ENCODE measurements at regions not wholly inside any gene's neighbourhood (a gene's known extent, or its start where the extent isn't known, plus 50 kb on each side); places are given as distances from the start of the nearest gene placed in this dataset.

DNA sequence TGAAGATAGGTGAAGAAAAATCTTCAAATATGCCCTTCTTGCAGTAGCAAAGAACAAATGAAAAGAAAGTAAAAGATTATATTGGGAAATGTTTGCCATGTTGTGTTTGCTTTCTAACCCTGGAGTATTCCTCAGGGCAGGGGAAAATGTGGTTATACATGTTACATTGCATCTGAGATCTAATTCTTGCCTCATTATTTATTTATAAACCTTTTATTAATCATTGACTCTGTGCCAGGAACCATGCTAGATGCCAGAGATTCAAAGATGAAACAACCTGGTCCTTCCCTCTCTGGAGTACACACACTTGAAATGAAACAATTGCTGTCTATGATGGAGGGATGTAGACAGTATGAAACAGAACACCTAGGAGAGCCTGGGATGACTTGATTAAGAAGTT lies 128.1 kb upstream of the HMGA2 start:
- TF ChIP-seq CTCF (conservative IDR thresholded peaks at IDR 0.05) = no peak
- H3K27ac ChIP-seq = peak overlapping the region; percentile 33; the same call in 1 of the 2 replicates

DNA sequence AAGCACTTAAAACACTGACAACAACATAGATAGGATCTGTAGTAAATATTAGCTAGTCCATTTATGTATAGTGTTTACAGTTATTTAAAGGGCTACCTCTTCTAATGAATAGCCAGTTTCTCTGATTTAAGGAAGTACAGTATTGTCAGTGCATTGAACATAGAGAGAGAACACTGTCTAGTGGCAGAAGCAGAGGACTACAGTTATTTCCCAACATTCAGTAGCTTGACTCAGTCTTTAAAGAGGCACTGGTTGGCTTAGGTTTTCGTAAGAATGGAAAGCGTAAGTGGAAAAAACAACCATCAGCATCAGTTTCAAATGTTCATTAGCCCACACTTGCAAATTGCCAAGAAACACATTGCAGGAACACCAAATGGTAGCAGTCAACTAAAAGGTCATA lies 125.0 kb upstream of the HMGA2 start:
- no peak overlapping the region for H3K27ac ChIP-seq
- TF ChIP-seq CTCF (conservative IDR thresholded peaks at IDR 0.05) = peak; percentile 75

- TF ChIP-seq CTCF (conservative IDR thresholded peaks at IDR 0.05) = no peak
- H3K27ac ChIP-seq = no peak overlapping the region
Measured at GRCh38 chr12:65703176-65703575, 121.1 kb upstream of the HMGA2 start.

DNA sequence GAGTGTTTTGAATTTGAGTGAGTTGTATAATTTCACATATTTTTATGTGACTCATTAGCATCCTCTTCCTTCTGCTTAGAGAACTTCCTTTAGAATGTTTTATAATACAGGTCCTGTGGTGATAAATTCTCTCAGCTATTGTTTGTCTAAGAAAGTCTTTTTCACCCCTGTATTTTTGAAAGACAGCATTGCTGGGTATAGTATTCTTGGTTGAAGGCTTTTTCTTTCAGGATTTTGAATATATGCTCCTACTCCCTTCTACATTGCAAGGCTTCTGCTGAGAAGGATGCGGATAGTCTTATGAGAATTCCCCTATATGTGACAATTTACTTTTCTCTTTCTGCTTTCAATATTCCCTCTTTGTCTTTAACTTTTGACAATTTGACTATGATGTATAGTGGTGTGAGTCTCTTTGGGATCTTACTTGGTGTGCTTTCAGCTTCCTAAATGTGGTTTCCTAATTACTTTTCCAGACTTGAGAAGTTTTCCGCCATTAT lies 118.9 kb upstream of the HMGA2 start:
- TF ChIP-seq CTCF (conservative IDR thresholded peaks at IDR 0.05) = no peak
- no peak overlapping the region for H3K27ac ChIP-seq

DNA sequence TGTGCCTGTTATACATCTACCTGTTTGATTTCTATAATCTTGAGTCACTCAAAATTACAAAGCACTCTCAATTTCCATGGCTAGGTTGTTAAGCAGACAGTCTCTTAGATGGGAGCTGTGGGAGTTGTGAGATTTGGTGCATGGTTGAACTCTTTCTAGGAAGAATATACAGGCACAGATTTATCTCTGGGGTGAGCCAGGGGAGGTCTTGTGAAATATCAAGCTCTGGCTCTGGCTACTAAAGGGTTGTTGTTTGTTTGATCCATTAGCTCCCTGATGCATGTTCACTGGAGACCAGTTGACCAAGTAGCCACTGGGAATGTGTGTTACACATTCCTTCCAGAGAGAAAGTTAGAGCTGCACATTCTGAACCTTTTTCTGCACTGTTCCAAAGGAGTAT lies 117.2 kb upstream of the HMGA2 start:
- TF ChIP-seq CTCF (conservative IDR thresholded peaks at IDR 0.05) = no peak
- no peak overlapping the region for H3K27ac ChIP-seq

GRCh38 chr12:65712260-65713004 lies 111.9 kb upstream of the HMGA2 start:
- H3K27ac ChIP-seq = no peak overlapping the region
- TF ChIP-seq CTCF (conservative IDR thresholded peaks at IDR 0.05) = no peak

DNA sequence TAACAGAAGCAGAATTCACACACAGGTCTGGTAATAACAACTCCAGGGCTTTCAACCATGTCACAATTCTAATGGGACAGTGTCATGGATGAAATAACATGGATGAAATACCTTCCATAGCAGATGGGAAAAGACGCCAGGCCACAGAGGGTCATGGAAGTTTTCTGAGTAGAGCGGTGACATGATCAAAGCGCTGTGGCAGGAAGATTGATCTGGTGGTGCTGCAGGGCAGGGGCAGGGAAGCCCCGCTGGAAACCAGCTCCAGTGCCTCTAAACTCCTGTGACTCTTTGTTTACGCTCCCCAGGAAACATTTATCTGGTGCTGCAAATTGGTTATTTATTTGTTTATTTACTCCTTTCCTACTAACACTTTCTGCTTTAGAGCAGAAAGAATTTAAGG lies 108.3 kb upstream of the HMGA2 start:
- no peak for TF ChIP-seq CTCF (conservative IDR thresholded peaks at IDR 0.05)
- no peak overlapping the region for H3K27ac ChIP-seq

Data from VCaP (cell line).